Stimulated activated CD8-positive, alpha-beta memory T cell treated with anti-CD3 and anti-CD28 coated beads, Interleukin-12 subunit alpha, Interleukin-12 subunit beta, amount 100 ng/mL, for 1 hour (primary cell): ENCODE measurements at regions not wholly inside any gene's neighbourhood (a gene's known extent, or its start where the extent isn't known, plus 50 kb on each side); places are given as distances from the start of the nearest gene placed in this dataset.

Experiments
- DNase-seq: peaks from one replicate; pipeline ENCODE4 v3.0.0-alpha.2; 2020; ENCODE audit warnings: low read depth

GRCh38 chr9:88658311-88658822 is 123.4 kb downstream of the NXNL2 start:
- DNase-seq, result no peak

- no peak for DNase-seq
Measured at GRCh38 chr9:88659126-88659525, 124.1 kb downstream of the NXNL2 start.

GRCh38 chr9:88660611-88661010 is 125.6 kb downstream of the NXNL2 start:
- no peak for DNase-seq

GRCh38 chr9:88661759-88662158 is 126.8 kb downstream of the NXNL2 start:
- DNase-seq, result no peak

GRCh38 chr9:88663771-88664419 is 128.9 kb downstream of the NXNL2 start:
- no peak for DNase-seq

- DNase-seq, result no peak
Measured at GRCh38 chr9:88664773-88665172, 129.8 kb downstream of the NXNL2 start.

- DNase-seq, result no peak
Measured at GRCh38 chr9:88672874-88673689, 138.1 kb downstream of the NXNL2 start.

- DNase-seq, result no peak
Measured at GRCh38 chr9:88673886-88674285, 138.9 kb downstream of the NXNL2 start.

GRCh38 chr9:88676644-88677043 is 141.7 kb downstream of the NXNL2 start:
- DNase-seq, result no peak

- no peak for DNase-seq
Measured at GRCh38 chr9:88678008-88678407, 143.0 kb downstream of the NXNL2 start.

GRCh38 chr9:88678431-88678830 is 143.5 kb downstream of the NXNL2 start:
- no peak for DNase-seq

- DNase-seq, result no peak
Measured at GRCh38 chr9:88680041-88680440, 145.1 kb downstream of the NXNL2 start.

GRCh38 chr9:88680505-88681160 is 145.7 kb downstream of the NXNL2 start:
- DNase-seq, result no peak

GRCh38 chr9:88681434-88681833 is 146.5 kb downstream of the NXNL2 start:
- no peak for DNase-seq

- DNase-seq, result no peak
Measured at GRCh38 chr9:88682431-88682831, 147.5 kb downstream of the NXNL2 start.

GRCh38 chr9:88684046-88684445 is 149.1 kb downstream of the NXNL2 start:
- DNase-seq, result no peak

- DNase-seq, result no peak
Measured at GRCh38 chr9:88684845-88685244, 149.9 kb downstream of the NXNL2 start.

- no peak for DNase-seq
Measured at GRCh38 chr9:88685966-88686365, 151.0 kb downstream of the NXNL2 start.

GRCh38 chr9:88689509-88690298 is 154.7 kb downstream of the NXNL2 start:
- no peak for DNase-seq

- DNase-seq, result no peak
Measured at GRCh38 chr9:88690628-88691027, 155.7 kb downstream of the NXNL2 start.

GRCh38 chr9:88691091-88691490 is 156.1 kb downstream of the NXNL2 start:
- DNase-seq, result no peak

- DNase-seq, result no peak
Measured at GRCh38 chr9:88691811-88692210, 156.8 kb downstream of the NXNL2 start.
